ENCODE measurements at regions not wholly inside any gene's neighbourhood (a gene's known extent, or its start where the extent isn't known, plus 50 kb on each side); places are given as distances from the start of the nearest gene placed in this dataset.

- TF ChIP-seq CHD2 (IDR thresholded peaks at IDR 0.05; ENCODE audit: low read length, partially characterized antibody) (no peak), POLR2A (IDR thresholded peaks at IDR 0.05; ENCODE audit: low read length) (no peak)
Measured at GRCh38 chr9:109721001-109721400, 59.0 kb upstream of the PALM2AKAP2 start (continued).

- TF ChIP-seq, protein P1, sequence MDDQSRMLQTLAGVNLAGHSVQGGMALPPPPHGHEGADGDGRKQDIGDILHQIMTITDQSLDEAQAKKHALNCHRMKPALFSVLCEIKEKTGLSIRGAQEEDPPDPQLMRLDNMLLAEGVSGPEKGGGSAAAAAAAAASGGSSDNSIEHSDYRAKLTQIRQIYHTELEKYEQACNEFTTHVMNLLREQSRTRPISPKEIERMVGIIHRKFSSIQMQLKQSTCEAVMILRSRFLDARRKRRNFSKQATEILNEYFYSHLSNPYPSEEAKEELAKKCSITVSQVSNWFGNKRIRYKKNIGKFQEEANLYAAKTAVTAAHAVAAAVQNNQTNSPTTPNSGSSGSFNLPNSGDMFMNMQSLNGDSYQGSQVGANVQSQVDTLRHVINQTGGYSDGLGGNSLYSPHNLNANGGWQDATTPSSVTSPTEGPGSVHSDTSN (IDR thresholded peaks at IDR 0.05) = no peak
- TF ChIP-seq JUN (IDR thresholded peaks at IDR 0.05) (no peak), CBX2 (IDR thresholded peaks at IDR 0.05; ENCODE audit: borderline replicate concordance, low read depth) (no peak), HES2 (IDR thresholded peaks at IDR 0.05) (no peak), JUNB (IDR thresholded peaks at IDR 0.05) (no peak)
- TF ChIP-seq, protein P2, sequence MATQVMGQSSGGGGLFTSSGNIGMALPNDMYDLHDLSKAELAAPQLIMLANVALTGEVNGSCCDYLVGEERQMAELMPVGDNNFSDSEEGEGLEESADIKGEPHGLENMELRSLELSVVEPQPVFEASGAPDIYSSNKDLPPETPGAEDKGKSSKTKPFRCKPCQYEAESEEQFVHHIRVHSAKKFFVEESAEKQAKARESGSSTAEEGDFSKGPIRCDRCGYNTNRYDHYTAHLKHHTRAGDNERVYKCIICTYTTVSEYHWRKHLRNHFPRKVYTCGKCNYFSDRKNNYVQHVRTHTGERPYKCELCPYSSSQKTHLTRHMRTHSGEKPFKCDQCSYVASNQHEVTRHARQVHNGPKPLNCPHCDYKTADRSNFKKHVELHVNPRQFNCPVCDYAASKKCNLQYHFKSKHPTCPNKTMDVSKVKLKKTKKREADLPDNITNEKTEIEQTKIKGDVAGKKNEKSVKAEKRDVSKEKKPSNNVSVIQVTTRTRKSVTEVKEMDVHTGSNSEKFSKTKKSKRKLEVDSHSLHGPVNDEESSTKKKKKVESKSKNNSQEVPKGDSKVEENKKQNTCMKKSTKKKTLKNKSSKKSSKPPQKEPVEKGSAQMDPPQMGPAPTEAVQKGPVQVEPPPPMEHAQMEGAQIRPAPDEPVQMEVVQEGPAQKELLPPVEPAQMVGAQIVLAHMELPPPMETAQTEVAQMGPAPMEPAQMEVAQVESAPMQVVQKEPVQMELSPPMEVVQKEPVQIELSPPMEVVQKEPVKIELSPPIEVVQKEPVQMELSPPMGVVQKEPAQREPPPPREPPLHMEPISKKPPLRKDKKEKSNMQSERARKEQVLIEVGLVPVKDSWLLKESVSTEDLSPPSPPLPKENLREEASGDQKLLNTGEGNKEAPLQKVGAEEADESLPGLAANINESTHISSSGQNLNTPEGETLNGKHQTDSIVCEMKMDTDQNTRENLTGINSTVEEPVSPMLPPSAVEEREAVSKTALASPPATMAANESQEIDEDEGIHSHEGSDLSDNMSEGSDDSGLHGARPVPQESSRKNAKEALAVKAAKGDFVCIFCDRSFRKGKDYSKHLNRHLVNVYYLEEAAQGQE (IDR thresholded peaks at IDR 0.05) = no peak
- TF ChIP-seq, protein P3, sequence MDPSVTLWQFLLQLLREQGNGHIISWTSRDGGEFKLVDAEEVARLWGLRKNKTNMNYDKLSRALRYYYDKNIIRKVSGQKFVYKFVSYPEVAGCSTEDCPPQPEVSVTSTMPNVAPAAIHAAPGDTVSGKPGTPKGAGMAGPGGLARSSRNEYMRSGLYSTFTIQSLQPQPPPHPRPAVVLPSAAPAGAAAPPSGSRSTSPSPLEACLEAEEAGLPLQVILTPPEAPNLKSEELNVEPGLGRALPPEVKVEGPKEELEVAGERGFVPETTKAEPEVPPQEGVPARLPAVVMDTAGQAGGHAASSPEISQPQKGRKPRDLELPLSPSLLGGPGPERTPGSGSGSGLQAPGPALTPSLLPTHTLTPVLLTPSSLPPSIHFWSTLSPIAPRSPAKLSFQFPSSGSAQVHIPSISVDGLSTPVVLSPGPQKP (IDR thresholded peaks at IDR 0.05; ENCODE audit: low read depth, low read length) = no peak
- ChIA-PET POLR2A (no interaction called here), CTCF (interaction anchor here (0.8 kb wide), 1 partner anchor 68 kb away, joined by 3 read pairs; no protein-coding TSS in a partner anchor)
- no peaks in the 10 kb centered on the region for H3K4me1 ChIP-seq
- no peaks in the 10 kb centered on the region for H3K9me3 ChIP-seq
- H3K27ac ChIP-seq = no peak overlapping the region
- H3K4me3 ChIP-seq = no peak overlapping the region
- ATAC-seq (no peak), DNase-seq (ENCODE audit: low read depth in 1 of 2, low spot score in 1 of 2) (no peak), FAIRE-seq (no peak)
- WGBS (ENCODE audit: missing lambda C conversion rate) = 64% methylated on average over 1 of the region's 1 CpG
- H3K4me2 ChIP-seq = no peak overlapping the region
Measured at GRCh38 chr9:109722007-109722406, 58.0 kb upstream of the PALM2AKAP2 start.

- DNase-seq (ENCODE audit: low read depth in 1 of 2, low spot score in 1 of 2) (no peak), FAIRE-seq (no peak), ATAC-seq (no peak)
- H3K4me1 ChIP-seq = no peaks in the 10 kb centered on the region
- H3K4me3 ChIP-seq = no peak overlapping the region
- 62% methylated on average over 2 of the region's 2 CpGs for WGBS (ENCODE audit: missing lambda C conversion rate)
- H3K9me3 ChIP-seq = no peaks in the 10 kb centered on the region
- H3K27ac ChIP-seq = no peak overlapping the region
- TF ChIP-seq, protein P4, sequence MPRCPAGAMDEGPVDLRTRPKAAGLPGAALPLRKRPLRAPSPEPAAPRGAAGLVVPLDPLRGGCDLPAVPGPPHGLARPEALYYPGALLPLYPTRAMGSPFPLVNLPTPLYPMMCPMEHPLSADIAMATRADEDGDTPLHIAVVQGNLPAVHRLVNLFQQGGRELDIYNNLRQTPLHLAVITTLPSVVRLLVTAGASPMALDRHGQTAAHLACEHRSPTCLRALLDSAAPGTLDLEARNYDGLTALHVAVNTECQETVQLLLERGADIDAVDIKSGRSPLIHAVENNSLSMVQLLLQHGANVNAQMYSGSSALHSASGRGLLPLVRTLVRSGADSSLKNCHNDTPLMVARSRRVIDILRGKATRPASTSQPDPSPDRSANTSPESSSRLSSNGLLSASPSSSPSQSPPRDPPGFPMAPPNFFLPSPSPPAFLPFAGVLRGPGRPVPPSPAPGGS (IDR thresholded peaks at IDR 0.05) = no peak
- no peak for TF ChIP-seq ZSCAN20 (CRISPR knock-in tag; IDR thresholded peaks at IDR 0.05)
- no peak for TF ChIP-seq HOXA7 (CRISPR knock-in tag; IDR thresholded peaks at IDR 0.05)
- TF ChIP-seq FOXS1 (CRISPR knock-in tag; IDR thresholded peaks at IDR 0.05) = no peak
- TF ChIP-seq JUNB (IDR thresholded peaks at IDR 0.05) = no peak
- TF ChIP-seq GATA3 (IDR thresholded peaks at IDR 0.05; ENCODE audit: borderline replicate concordance) = no peak
- TF ChIP-seq POLR2AphosphoS2 (conservative IDR thresholded peaks at IDR 0.05; ENCODE audit: low read length) = no peak
- no peak for TF ChIP-seq CBX8 (IDR thresholded peaks at IDR 0.05)
- no peak for TF ChIP-seq ZFP36 (IDR thresholded peaks at IDR 0.05; ENCODE audit: borderline replicate concordance, partially characterized antibody)
- no peak for TF ChIP-seq SREBF2 (IDR thresholded peaks at IDR 0.05)
- no peak for TF ChIP-seq RNF2 (IDR thresholded peaks at IDR 0.05; ENCODE audit: borderline replicate concordance, low read depth)
- TF ChIP-seq MAZ (IDR thresholded peaks at IDR 0.05; ENCODE audit: borderline replicate concordance, low read depth, low read length) = no peak
- no peak for TF ChIP-seq HOXB13 (CRISPR knock-in tag; IDR thresholded peaks at IDR 0.05; ENCODE audit: low read depth)
- TF ChIP-seq RARB (CRISPR knock-in tag; IDR thresholded peaks at IDR 0.05) = no peak
- TF ChIP-seq USF2 (IDR thresholded peaks at IDR 0.05) = no peak
- TF ChIP-seq RCOR1 (IDR thresholded peaks at IDR 0.05; ENCODE audit: low read depth, low read length) = no peak
- CTCF ChIA-PET = no interaction called here
- POLR2A ChIA-PET = no interaction called here
- H3K4me2 ChIP-seq = no peak overlapping the region
Measured at GRCh38 chr9:109723781-109724180, 56.2 kb upstream of the PALM2AKAP2 start.
